PC-9 (cell line): ENCODE measurements at regions not wholly inside any gene's neighbourhood (a gene's known extent, or its start where the extent isn't known, plus 50 kb on each side); places are given as distances from the start of the nearest gene placed in this dataset.

ENCODE experiments used
- BruUV-seq: library from RNA; stranded (reverse); fragments of 400-500 nt; replicated peaks from 2 replicates; lab custom pipeline; 2021; lab: Mats Ljungman, UMichigan
- CTCF ChIA-PET: fragments of 300-600 bp; sonication (Branson Sonifier 250); formaldehyde crosslinking; loops from one replicate; lab custom pipeline; 2022; ENCODE audit warnings: antibody characterized with exemption; lab: Charles Lee
- POLR2A ChIA-PET: fragments of 300-600 bp; sonication (Branson Sonifier 250); formaldehyde crosslinking; loops from one replicate; lab custom pipeline; 2022; ENCODE audit warnings: antibody characterized with exemption; ENCODE audit not compliant: unreplicated experiment; lab: Charles Lee
- DNase-seq, 2 experiments: peaks; one replicate each; pipeline versions ENCODE4 v3.0.0 to v3.0.0-alpha.2; 2015 to 2022; ENCODE audit warnings: mixed read lengths in 1 of 2
- H2AFZ ChIP-seq: fragments of 200-600 bp; sonication (generic); 2 replicates; pipeline ENCODE4 v1.8.1; 2017; ENCODE audit warnings: antibody characterized with exemption
- H3F3A ChIP-seq: fragments of 200-600 bp; sonication (generic); 2 replicates; pipeline ENCODE4 v1.8.1; 2017; ENCODE audit warnings: antibody characterized with exemption, mild to moderate bottlenecking, low read depth; ENCODE audit not compliant: insufficient read depth
- H3K27ac ChIP-seq: fragments of 200-600 bp; sonication (generic); 2 replicates; pipeline ENCODE4 v1.6.1; 2016; ENCODE audit warnings: mixed run types
- H3K27me3 ChIP-seq: fragments of 200-600 bp; sonication (generic); 2 replicates; pipeline ENCODE4 v1.6.1; 2016; ENCODE audit warnings: low read depth, mixed run types; ENCODE audit not compliant: insufficient read depth
- H3K36me3 ChIP-seq: fragments of 200-600 bp; sonication (generic); 2 replicates; pipeline ENCODE4 v1.6.1; 2016; ENCODE audit warnings: low read depth, mixed run types
- H3K4me1 ChIP-seq: fragments of 200-600 bp; sonication (generic); replicated peaks from 2 replicates; pipeline ENCODE4 v1.6.1; 2016; ENCODE audit warnings: mixed run types; ENCODE audit not compliant: insufficient read depth
- H3K4me2 ChIP-seq: fragments of 200-600 bp; sonication (generic); 2 replicates; pipeline ENCODE4 v1.6.1; 2017; ENCODE audit warnings: mixed run types
- H3K4me3 ChIP-seq: fragments of 200-600 bp; sonication (generic); 2 replicates; pipeline ENCODE4 v1.6.1; 2016; ENCODE audit warnings: mixed run types
- H3K79me2 ChIP-seq: fragments of 200-600 bp; sonication (generic); 2 replicates; pipeline ENCODE4 v1.6.1; 2017; ENCODE audit warnings: low read depth, mixed run types
- H3K9me2 ChIP-seq: fragments of 200-600 bp; sonication (generic); 2 replicates; pipeline ENCODE4 v1.8.1; 2017; ENCODE audit warnings: mild to moderate bottlenecking; ENCODE audit not compliant: insufficient read depth
- H3K9me3 ChIP-seq: fragments of 200-600 bp; sonication (generic); 2 replicates; pipeline ENCODE4 v1.8.1; 2016; ENCODE audit warnings: low read depth; ENCODE audit not compliant: insufficient read depth
- H4K20me1 ChIP-seq: fragments of 200-600 bp; sonication (generic); 2 replicates; pipeline ENCODE4 v1.8.1; 2017; ENCODE audit not compliant: insufficient read depth
- CTCF ChIP-seq: fragments of 200-600 bp; sonication (generic); conservative IDR thresholded peaks from 2 replicates; pipeline ENCODE4 v1.6.1; 2017; ENCODE audit warnings: mixed run types, antibody characterized with exemption, mild to moderate bottlenecking, moderate library complexity
- EZH2 ChIP-seq: fragments of 200-600 bp; sonication (generic); IDR thresholded peaks from 2 replicates; pipeline ENCODE4 v1.8.0; 2017; ENCODE audit warnings: antibody characterized with exemption, low read depth
- intact Hi-C: fragments of 100-400 bp; cut with micrococcal nuclease; formaldehyde crosslinking; loops from one replicate; pipeline ENCODE4 v1.10.0; 2022; ENCODE audit not compliant: unreplicated experiment

- intact Hi-C loops: no loop called here
- DNase-seq: peak in 1 of 2 experiments; percentile 70
- H3K27ac ChIP-seq: no peak overlapping the region
- POLR2A ChIA-PET: no interaction called here
- H3K27me3 ChIP-seq: no peaks in the 10 kb centered on the region
- no peak overlapping the region for H3K4me3 ChIP-seq
- peaks cover 56% of the 10 kb centered on the region for H4K20me1 ChIP-seq
- no peak overlapping the region for H3K4me2 ChIP-seq
- CTCF ChIA-PET: interaction anchor here (0.6 kb wide), 1 partner anchor 43 kb away, joined by 6 read pairs; no protein-coding TSS in a partner anchor
- no peaks in the 10 kb centered on the region for H3K9me2 ChIP-seq
- no TSS peak for BruUV-seq
- H3K9me3 ChIP-seq: no peaks in the 10 kb centered on the region
- H3K79me2 ChIP-seq: peaks cover 77% of the 10 kb centered on the region
- no peak overlapping the region for H2AFZ ChIP-seq
- no peaks in the 10 kb centered on the region for H3K4me1 ChIP-seq
- TF ChIP-seq CTCF (no peak), EZH2 (no peak)
- peaks cover 73% of the 10 kb centered on the region for H3F3A ChIP-seq
- H3K36me3 ChIP-seq: peaks cover 39% of the 10 kb centered on the region
Measured at GRCh38 chr16:14324581-14324980, 253.5 kb downstream of the MRTFB start.

- intact Hi-C loops: no loop called here
- POLR2A ChIA-PET: no interaction called here
- no peak overlapping the region for H3K4me3 ChIP-seq
- CTCF ChIA-PET: interaction anchor here (0.5 kb wide), 1 partner anchor 11 kb away, joined by 3 read pairs; no protein-coding TSS in a partner anchor
- H3K9me3 ChIP-seq: no peaks in the 10 kb centered on the region
- no peak overlapping the region for H3K4me2 ChIP-seq
- H4K20me1 ChIP-seq: peaks cover 76% of the 10 kb centered on the region
- no peak overlapping the region for H2AFZ ChIP-seq
- no peaks in the 10 kb centered on the region for H3K27me3 ChIP-seq
- peaks cover 98% of the 10 kb centered on the region for H3K79me2 ChIP-seq
- H3K36me3 ChIP-seq: peaks cover 31% of the 10 kb centered on the region
- H3F3A ChIP-seq: peaks cover 63% of the 10 kb centered on the region; the same call in 1 of the 2 replicates
- H3K27ac ChIP-seq: no peak overlapping the region
- TF ChIP-seq EZH2 (no peak), CTCF (no peak)
- H3K9me2 ChIP-seq: no peaks in the 10 kb centered on the region
- BruUV-seq: no TSS peak
- DNase-seq: no peak
- no peaks in the 10 kb centered on the region for H3K4me1 ChIP-seq
Measured at GRCh38 chr16:14322186-14322585, 251.1 kb downstream of the MRTFB start.

- Histone ChIP-seq H2AFZ (no peak overlapping the region), H3K27ac (no peak overlapping the region; the same call in 1 of the 2 replicates), H3K9me2 (no peaks in the 10 kb centered on the region), H4K20me1 (peaks cover 77% of the 10 kb centered on the region), H3K4me3 (no peak overlapping the region), H3K4me1 (no peaks in the 10 kb centered on the region), H3F3A (peaks cover 57% of the 10 kb centered on the region), H3K4me2 (no peak overlapping the region), H3K79me2 (peaks cover 98% of the 10 kb centered on the region), H3K27me3 (no peaks in the 10 kb centered on the region), H3K9me3 (no peaks in the 10 kb centered on the region), H3K36me3 (peaks cover 31% of the 10 kb centered on the region)
- peak in 1 of 2 experiments; percentile 30 for DNase-seq
- TF ChIP-seq EZH2 (no peak), CTCF (no peak)
- intact Hi-C loops: no loop called here
- ChIA-PET CTCF (no interaction called here), POLR2A (no interaction called here)
- BruUV-seq: no TSS peak
Measured at GRCh38 chr16:14321542-14321941, 250.4 kb downstream of the MRTFB start.
